CD4-positive, alpha-beta memory T cell (primary cell): ENCODE measurements at regions not wholly inside any gene's neighbourhood (a gene's known extent, or its start where the extent isn't known, plus 50 kb on each side); places are given as distances from the start of the nearest gene placed in this dataset.

Experiments used
- CTCF ChIA-PET: fragments of 350-600 bp; sonication (Branson Sonifier 250); formaldehyde crosslinking; loops from one replicate; lab custom pipeline; 2021; ENCODE audit warnings: inconsistent platforms; ENCODE audit not compliant: partially characterized antibody; lab: Charles Lee
- POLR2A ChIA-PET: fragments of 350-600 bp; sonication (Branson Sonifier 250); formaldehyde crosslinking; loops from one replicate; lab custom pipeline; 2021; ENCODE audit not compliant: partially characterized antibody; lab: Charles Lee
- DNase-seq, 5 donors: peaks; one replicate each; pipeline versions ENCODE4 v3.0.0 to v3.0.0-alpha.2; 2020 to 2022; ENCODE audit warnings: mixed read lengths in 1 of 5
- H3K27ac ChIP-seq: one replicate; pipeline ENCODE4 v1.7.0; 2013; ENCODE audit warnings: low read depth, low read length
- H3K27me3 ChIP-seq: 2 replicates; pipeline ENCODE4 v1.7.0; 2013; ENCODE audit warnings: mild to moderate bottlenecking, low read length, moderate library complexity; ENCODE audit not compliant: insufficient read depth
- H3K36me3 ChIP-seq: 2 replicates; pipeline ENCODE4 v1.7.0; 2013; ENCODE audit warnings: mild to moderate bottlenecking, low read length, moderate library complexity; ENCODE audit not compliant: insufficient read depth
- H3K4me1 ChIP-seq: 2 replicates; pipeline ENCODE4 v1.7.0; 2013; ENCODE audit warnings: mild to moderate bottlenecking, low read length, moderate library complexity; ENCODE audit not compliant: insufficient read depth
- H3K4me3 ChIP-seq, 2 donors: one replicate each; pipeline ENCODE4 v1.7.0; 2013; ENCODE audit warnings: low read length in 2 of 2, mild to moderate bottlenecking in 1 of 2
- H3K9me3 ChIP-seq, 2 donors: one replicate each; pipeline ENCODE4 v1.7.0; 2013; ENCODE audit warnings: low read length in 2 of 2, control low read depth in 1 of 2; ENCODE audit not compliant: control insufficient read depth in 1 of 2
- H3K27ac Mint-ChIP-seq, 7 donors: one replicate each; pipeline ENCODE4 v1.8.0; 2020 to 2021; ENCODE audit warnings: mixed read lengths in 7 of 7, mild to moderate bottlenecking in 6 of 7, inconsistent platforms in 3 of 7, moderate library complexity in 3 of 7
- H3K27me3 Mint-ChIP-seq, 2 donors: one replicate each; pipeline ENCODE4 v1.8.0; 2020 to 2021; ENCODE audit warnings: mixed read lengths in 2 of 2
- H3K36me3 Mint-ChIP-seq, 2 donors: one replicate each; pipeline ENCODE4 v1.8.0; 2020 to 2021; ENCODE audit warnings: mixed read lengths in 2 of 2, inconsistent platforms in 1 of 2, mild to moderate bottlenecking in 1 of 2
- H3K4me1 Mint-ChIP-seq, 4 donors: one replicate each; pipeline ENCODE4 v1.8.0; 2020 to 2021; ENCODE audit warnings: mixed read lengths in 4 of 4, mild to moderate bottlenecking in 1 of 4
- H3K4me3 Mint-ChIP-seq, 8 donors: one replicate each; pipeline ENCODE4 v1.8.0; 2020 to 2021; ENCODE audit warnings: mixed read lengths in 8 of 8, mild to moderate bottlenecking in 7 of 8, moderate library complexity in 6 of 8, inconsistent platforms in 3 of 8
- H3K9me3 Mint-ChIP-seq, 8 donors: one replicate each; pipeline ENCODE4 v1.8.0; 2020 to 2021; ENCODE audit warnings: mixed read lengths in 8 of 8, mild to moderate bottlenecking in 5 of 8, inconsistent platforms in 3 of 8, moderate library complexity in 1 of 8
- intact Hi-C: fragments of 100-400 bp; cut with micrococcal nuclease; formaldehyde crosslinking; loops from one replicate; pipeline ENCODE4 v1.15.1; 2023

- H3K9me3 ChIP-seq = peaks cover 0 to 9% of the 10 kb centered on the region in 2 donors
- H3K27ac ChIP-seq = no peak overlapping the region
- no peak overlapping the region for H3K4me3 ChIP-seq
- Mint-ChIP-seq H3K9me3 (peaks cover 4 to 58% (median 31%) of the 10 kb centered on the region in 8 donors), H3K27ac (no peak overlapping the region), H3K4me3 (no peak overlapping the region), H3K36me3 (no peaks in the 10 kb centered on the region), H3K27me3 (peaks cover 0 to 1% of the 10 kb centered on the region in 2 donors), H3K4me1 (no peaks in the 10 kb centered on the region)
- intact Hi-C loops = no loop called here
- no peaks in the 10 kb centered on the region for H3K36me3 ChIP-seq
- POLR2A ChIA-PET = no interaction called here
- CTCF ChIA-PET = no interaction called here
- H3K4me1 ChIP-seq = no peaks in the 10 kb centered on the region
- no peak for DNase-seq
- no peaks in the 10 kb centered on the region for H3K27me3 ChIP-seq
These were observed 53.8 kb upstream of the SNCAIP start for GRCh38 chr5:122258241-122258640.

- intact Hi-C loops = no loop called here
- Histone ChIP-seq H3K4me1 (no peaks in the 10 kb centered on the region), H3K27me3 (no peaks in the 10 kb centered on the region), H3K36me3 (no peaks in the 10 kb centered on the region), H3K4me3 (no peak overlapping the region), H3K9me3 (peaks cover 0 to 9% of the 10 kb centered on the region in 2 donors), H3K27ac (no peak overlapping the region)
- CTCF ChIA-PET = interaction anchor here (1.5 kb wide), 1 partner anchor 9 kb away, joined by 4 read pairs; no protein-coding TSS in a partner anchor
- H3K9me3 Mint-ChIP-seq = peaks cover 4 to 52% (median 30%) of the 10 kb centered on the region in 8 donors
- H3K36me3 Mint-ChIP-seq = no peaks in the 10 kb centered on the region
- peaks cover 0 to 1% of the 10 kb centered on the region in 2 donors for H3K27me3 Mint-ChIP-seq
- no peak overlapping the region for H3K4me3 Mint-ChIP-seq
- no peak overlapping the region for H3K27ac Mint-ChIP-seq
- no peak for DNase-seq
- POLR2A ChIA-PET = no interaction called here
- no peaks in the 10 kb centered on the region for H3K4me1 Mint-ChIP-seq
These were observed 53.2 kb upstream of the SNCAIP start for GRCh38 chr5:122258840-122259239.

- POLR2A ChIA-PET = no interaction called here
- H3K9me3 ChIP-seq = peaks cover 0 to 9% of the 10 kb centered on the region in 2 donors
- Mint-ChIP-seq H3K27ac (no peak overlapping the region), H3K4me3 (no peak overlapping the region), H3K27me3 (peaks cover 0 to 1% of the 10 kb centered on the region in 2 donors), H3K4me1 (no peaks in the 10 kb centered on the region), H3K36me3 (no peaks in the 10 kb centered on the region), H3K9me3 (peaks cover 4 to 41% (median 23%) of the 10 kb centered on the region in 8 donors)
- H3K27ac ChIP-seq = no peak overlapping the region
- no peaks in the 10 kb centered on the region for H3K4me1 ChIP-seq
- DNase-seq = no peak
- H3K4me3 ChIP-seq = no peak overlapping the region
- no peaks in the 10 kb centered on the region for H3K36me3 ChIP-seq
- intact Hi-C loops = no loop called here
- H3K27me3 ChIP-seq = no peaks in the 10 kb centered on the region
- CTCF ChIA-PET = interaction anchor here (1.5 kb wide), 1 partner anchor 8 kb away, joined by 4 read pairs; no protein-coding TSS in a partner anchor
These were observed 52.0 kb upstream of the SNCAIP start for GRCh38 chr5:122259995-122260394.

GRCh38 chr5:122262103-122262502, 49.9 kb upstream of the SNCAIP start:
- Mint-ChIP-seq H3K4me3 (no peak overlapping the region), H3K27ac (no peak overlapping the region), H3K27me3 (peaks cover 0 to 2% of the 10 kb centered on the region in 2 donors), H3K4me1 (no peaks in the 10 kb centered on the region), H3K9me3 (peaks cover 0 to 21% (median 9%) of the 10 kb centered on the region in 8 donors), H3K36me3 (no peaks in the 10 kb centered on the region)
- no peaks in the 10 kb centered on the region for H3K27me3 ChIP-seq
- no peaks in the 10 kb centered on the region for H3K9me3 ChIP-seq
- ChIA-PET POLR2A (no interaction called here), CTCF (no interaction called here)
- H3K4me3 ChIP-seq = no peak overlapping the region
- no peak for DNase-seq
- no peaks in the 10 kb centered on the region for H3K36me3 ChIP-seq
- no peak overlapping the region for H3K27ac ChIP-seq
- intact Hi-C loops = no loop called here
- no peaks in the 10 kb centered on the region for H3K4me1 ChIP-seq
